DND-41 (cell line): ENCODE measurements at regions not wholly inside any gene's neighbourhood (a gene's known extent, or its start where the extent isn't known, plus 50 kb on each side); places are given as distances from the start of the nearest gene placed in this dataset.

Source experiments
- CTCF ChIP-seq: IDR thresholded peaks from 2 replicates; pipeline ENCODE4 v1.5.1; 2012; ENCODE audit warnings: borderline replicate concordance, low read length, moderate library complexity, mild to moderate bottlenecking; ENCODE audit not compliant: poor library complexity, severe bottlenecking; ENCODE audit errors: extremely low read depth
- EZH2 ChIP-seq: IDR thresholded peaks from 3 replicates; pipeline ENCODE4 v1.6.1; 2012; ENCODE audit warnings: borderline replicate concordance, low read depth, mild to moderate bottlenecking, moderate library complexity, low read length, inconsistent platforms; ENCODE audit not compliant: severe bottlenecking

- TF ChIP-seq CTCF (no peak), EZH2 (no peak)
These were observed 445.2 kb downstream of the ELAVL2 start for GRCh38 chr9:23380821-23381220.
